ENCODE measurements at regions not wholly inside any gene's neighbourhood (a gene's known extent, or its start where the extent isn't known, plus 50 kb on each side); places are given as distances from the start of the nearest gene placed in this dataset.

DNA sequence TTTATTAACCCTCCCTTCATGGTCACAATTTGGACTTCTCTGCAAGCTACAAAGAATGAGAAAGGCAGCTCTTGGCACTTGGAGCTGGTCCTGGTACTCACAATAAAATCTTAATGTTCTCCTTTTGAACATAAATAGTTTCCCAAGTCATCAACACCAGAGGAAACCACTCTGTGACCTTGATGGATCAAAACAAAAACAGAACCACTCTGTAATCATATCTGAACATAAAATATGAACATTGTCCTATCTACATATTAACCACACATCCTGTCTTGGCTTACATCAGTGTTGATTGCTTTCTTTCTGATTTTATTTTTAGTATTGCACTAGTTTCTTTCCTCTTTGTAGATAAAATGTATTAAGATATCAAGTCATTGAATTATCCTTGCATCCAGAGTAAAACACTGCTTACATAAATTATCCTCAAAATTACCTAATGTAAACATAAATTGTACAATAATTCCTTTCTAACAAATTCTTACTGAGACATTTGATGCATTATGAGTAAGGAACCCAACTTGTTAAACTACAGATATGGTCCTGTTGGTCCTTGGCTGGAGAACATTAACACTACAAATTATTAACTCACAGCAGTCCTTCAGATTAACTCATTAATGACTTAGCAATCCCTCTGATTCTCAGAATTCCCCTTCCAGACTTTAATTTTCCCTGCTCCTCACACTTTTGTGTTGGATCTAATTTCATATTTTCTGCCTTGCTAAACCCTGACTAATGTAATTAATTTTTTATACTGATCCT lies 860.5 kb downstream of the DIPK2A start:
- TF ChIP-seq, protein P1, sequence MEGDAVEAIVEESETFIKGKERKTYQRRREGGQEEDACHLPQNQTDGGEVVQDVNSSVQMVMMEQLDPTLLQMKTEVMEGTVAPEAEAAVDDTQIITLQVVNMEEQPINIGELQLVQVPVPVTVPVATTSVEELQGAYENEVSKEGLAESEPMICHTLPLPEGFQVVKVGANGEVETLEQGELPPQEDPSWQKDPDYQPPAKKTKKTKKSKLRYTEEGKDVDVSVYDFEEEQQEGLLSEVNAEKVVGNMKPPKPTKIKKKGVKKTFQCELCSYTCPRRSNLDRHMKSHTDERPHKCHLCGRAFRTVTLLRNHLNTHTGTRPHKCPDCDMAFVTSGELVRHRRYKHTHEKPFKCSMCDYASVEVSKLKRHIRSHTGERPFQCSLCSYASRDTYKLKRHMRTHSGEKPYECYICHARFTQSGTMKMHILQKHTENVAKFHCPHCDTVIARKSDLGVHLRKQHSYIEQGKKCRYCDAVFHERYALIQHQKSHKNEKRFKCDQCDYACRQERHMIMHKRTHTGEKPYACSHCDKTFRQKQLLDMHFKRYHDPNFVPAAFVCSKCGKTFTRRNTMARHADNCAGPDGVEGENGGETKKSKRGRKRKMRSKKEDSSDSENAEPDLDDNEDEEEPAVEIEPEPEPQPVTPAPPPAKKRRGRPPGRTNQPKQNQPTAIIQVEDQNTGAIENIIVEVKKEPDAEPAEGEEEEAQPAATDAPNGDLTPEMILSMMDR (IDR thresholded peaks at IDR 0.05; ENCODE audit: low read depth, low read length, poor library complexity, severe bottlenecking): no peak
- no peak for TF ChIP-seq EZH2phosphoT487 (IDR thresholded peaks at IDR 0.05; ENCODE audit: borderline replicate concordance, low read length)

Data from DOHH2 (cell line).